ENCODE measurements at regions not wholly inside any gene's neighbourhood (a gene's known extent, or its start where the extent isn't known, plus 50 kb on each side); places are given as distances from the start of the nearest gene placed in this dataset.
A peak's percentile ranks its signal among the peaks of the same experiment; 100 is the strongest.

GRCh38 chr20:63082308-63082938 lies 75.7 kb upstream of the BHLHE23 start:
- TF ChIP-seq CTCF (IDR thresholded peaks at IDR 0.05; ENCODE audit: low read depth, low read length, missing input control) (no peak), MAX (IDR thresholded peaks at IDR 0.05) (no peak), RAD21 (IDR thresholded peaks at IDR 0.05) (no peak), REST (IDR thresholded peaks at IDR 0.05) (peak; percentile 99), ZBTB33 (IDR thresholded peaks at IDR 0.05) (no peak), NR2F2 (IDR thresholded peaks at IDR 0.05) (no peak), YY1 (IDR thresholded peaks at IDR 0.05) (no peak), SP1 (IDR thresholded peaks at IDR 0.05) (no peak)
